RPMI8226 (cell line): ENCODE measurements at regions not wholly inside any gene's neighbourhood (a gene's known extent, or its start where the extent isn't known, plus 50 kb on each side); places are given as distances from the start of the nearest gene placed in this dataset.

Experiments used
- DNase-seq: peaks from one replicate; pipeline ENCODE4 v3.0.0-alpha.2; 2015

DNA sequence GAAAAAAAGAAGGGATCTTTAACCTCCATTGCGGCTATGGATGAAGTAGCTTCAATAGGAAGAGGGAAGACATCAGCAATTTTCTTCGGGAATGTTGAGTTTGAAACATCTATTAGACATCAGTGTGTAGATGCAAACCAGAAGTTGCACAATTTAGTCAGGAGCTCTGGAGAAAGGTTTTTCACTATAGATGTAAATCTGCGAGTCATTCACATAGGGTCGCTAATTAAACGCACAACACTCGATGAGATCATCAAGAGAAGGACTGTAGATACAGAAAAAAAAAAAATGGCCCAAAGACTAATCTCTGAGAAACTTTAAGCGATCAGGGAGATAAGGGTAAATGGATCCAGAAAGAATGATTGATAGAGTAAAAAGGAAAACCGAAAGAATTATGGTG, 61.7 kb upstream of the TES start:
- no peak for DNase-seq

DNA sequence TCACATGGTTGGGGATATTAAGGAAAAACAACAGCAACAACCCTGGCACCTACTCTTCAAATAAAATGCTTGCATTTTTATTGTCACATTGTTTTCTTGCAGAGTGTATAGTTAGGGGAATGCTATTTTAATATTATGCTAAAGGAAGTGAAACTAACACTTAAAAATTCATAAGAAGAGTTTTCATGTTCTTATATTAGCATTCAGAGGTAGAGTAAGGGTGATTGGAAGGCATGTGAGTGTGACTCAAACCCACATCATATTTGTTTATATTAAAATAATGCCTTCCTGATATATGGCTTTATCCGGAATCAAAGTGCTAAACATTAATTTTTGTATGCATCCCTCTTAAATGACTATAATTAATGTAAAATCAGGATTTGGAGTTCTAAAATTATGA, 59.8 kb upstream of the TES start:
- DNase-seq: peak; percentile 13

DNA sequence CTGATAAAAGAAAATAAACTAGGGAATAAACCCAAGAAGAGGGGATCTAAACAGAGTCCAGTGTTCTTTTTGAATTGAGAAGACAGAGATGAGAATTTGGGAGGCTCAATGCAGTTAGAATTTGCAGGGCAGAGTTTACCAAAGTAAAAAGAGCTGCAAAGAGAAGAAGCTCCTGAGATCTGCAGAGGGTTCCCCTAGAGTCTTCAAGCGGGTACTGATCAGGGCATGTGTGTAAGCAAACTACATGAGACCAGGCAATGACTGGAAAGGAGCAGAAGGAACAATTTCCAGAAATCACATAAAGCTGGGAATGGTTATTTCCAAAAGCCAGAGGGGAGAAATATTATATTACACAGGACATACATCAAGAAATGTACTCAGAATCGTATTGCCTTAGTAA, 58.1 kb upstream of the TES start:
- no peak for DNase-seq

DNA sequence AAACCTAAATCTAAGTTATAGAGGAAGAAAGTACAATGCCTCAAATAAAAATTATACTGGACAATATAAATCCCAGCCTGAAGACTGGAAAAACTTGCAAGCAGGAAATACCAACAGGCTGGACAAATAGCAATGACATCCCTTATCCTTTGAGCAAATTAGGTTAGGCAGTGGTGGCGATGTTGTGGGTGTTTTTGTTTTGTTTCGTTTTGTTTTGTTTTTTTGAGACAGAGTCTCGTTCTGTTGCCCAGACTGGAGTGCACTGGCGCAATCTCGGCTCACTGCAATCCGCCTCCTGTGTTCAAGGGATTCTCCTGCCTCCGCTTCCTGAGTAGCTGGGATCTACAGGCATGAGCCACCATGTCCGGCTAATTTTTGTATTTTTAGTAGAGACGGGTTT, 57.3 kb upstream of the TES start:
- no peak for DNase-seq

DNA sequence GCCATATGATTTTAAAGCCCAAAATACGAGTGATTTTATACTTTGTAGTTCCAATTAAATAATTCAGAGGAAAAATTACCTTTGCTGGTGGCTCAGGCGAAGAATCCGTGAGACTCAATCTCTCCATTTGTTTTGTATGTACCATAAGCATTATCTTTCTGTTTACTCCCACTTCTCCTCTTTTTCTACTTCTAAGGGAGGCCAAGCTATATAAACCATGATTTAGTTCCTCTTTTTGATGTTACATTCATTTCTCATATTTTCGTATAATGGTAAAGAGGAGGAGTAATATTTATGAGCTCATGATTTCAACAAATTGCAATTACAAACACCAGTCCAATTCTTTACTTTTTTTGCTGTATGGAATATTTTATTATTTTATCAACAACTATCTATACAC, 50.6 kb upstream of the TES start:
- DNase-seq: no peak
